ENCODE measurements at regions not wholly inside any gene's neighbourhood (a gene's known extent, or its start where the extent isn't known, plus 50 kb on each side); places are given as distances from the start of the nearest gene placed in this dataset.

- TF ChIP-seq EZH2 (IDR thresholded peaks at IDR 0.05), result no peak
- TF ChIP-seq EZH2phosphoT487 (IDR thresholded peaks at IDR 0.05), result no peak
- TF ChIP-seq CTCF (IDR thresholded peaks at IDR 0.05), result no peak
These were observed 866.9 kb downstream of the TRIB2 start for GRCh38 chr2:13583609-13584008.
